ENCODE measurements at regions not wholly inside any gene's neighbourhood (a gene's known extent, or its start where the extent isn't known, plus 50 kb on each side); places are given as distances from the start of the nearest gene placed in this dataset.
"Not testable (repeated sequence)": the region's sequence is repeated elsewhere in the genome, so short reads cannot be mapped to it uniquely, and the experiment has no call there.

GRCh38 chr5:96293966-96294883, 138.8 kb downstream of the PCSK1 start:
- 54% methylated on average over 2 of the region's 2 CpGs for WGBS (ENCODE audit: missing lambda C conversion rate)
- ATAC-seq, result peak in 1 of 2 experiments; percentile 38; a peak in 1 of 6 replicates
- Histone ChIP-seq H3K4me3 (no peak overlapping the region), H3K4me1 (peaks cover 33% of the 10 kb centered on the region), H3K27ac (peak overlapping the region; percentile 17 to 25; a peak in 2 of 6 replicates), H3K9me3 (0 out of 3 replicates have a peak, but pooled peaks cover 5% of the 10 kb centered on the region), H3K4me2 (peak overlapping the region; percentile 9; the same call in 2 of the 3 replicates)
- DNase-seq (ENCODE audit: low read depth in 1 of 2, low spot score in 1 of 2), result no peak
- CTCF ChIA-PET, result interaction anchor here (0.5 to 1.6 kb wide), 4 partner anchors 9 to 42 kb away, joined by 3 to 5 read pairs (median 4); no protein-coding TSS in a partner anchor
- FAIRE-seq, result no peak
- POLR2A ChIA-PET, result no interaction called here
- no peak for TF ChIP-seq HEYL (CRISPR knock-in tag; IDR thresholded peaks at IDR 0.05)
- no peak for TF ChIP-seq FOSL2 (IDR thresholded peaks at IDR 0.05)
- peak; percentile 30; the same call in 1 of the 2 replicates for TF ChIP-seq FOSL2 (CRISPR knock-in tag; IDR thresholded peaks at IDR 0.05)

DNA sequence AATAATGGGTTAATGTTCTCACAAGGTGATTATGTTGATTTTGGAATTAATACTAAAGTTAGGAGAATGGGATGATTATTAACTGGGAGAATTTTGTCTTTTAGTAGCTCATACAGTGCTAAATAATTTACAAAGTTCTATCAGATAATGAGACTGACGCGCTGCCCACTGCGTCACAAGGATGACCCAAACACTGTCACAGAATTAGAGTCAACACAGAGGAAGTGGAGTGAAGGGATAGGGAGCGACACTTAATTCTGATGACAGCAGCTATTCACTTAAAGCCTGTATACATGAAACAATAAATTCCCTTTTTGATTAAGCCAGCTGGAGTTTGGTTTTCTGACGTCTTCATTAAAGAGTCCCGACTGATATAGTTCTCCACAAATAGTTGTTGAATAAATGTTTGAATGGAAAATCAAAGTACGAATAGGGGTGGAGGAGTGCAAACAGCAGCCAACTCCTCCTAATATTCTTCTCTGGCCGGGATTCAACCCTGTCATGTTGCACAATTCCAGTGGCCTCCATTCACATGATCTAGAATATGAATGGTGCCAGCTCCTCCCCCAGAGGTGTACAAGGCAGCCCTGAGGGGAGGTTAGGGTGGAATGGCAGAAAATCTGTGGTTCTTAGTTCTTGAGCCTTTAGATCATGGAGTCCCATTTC, 140.3 kb downstream of the PCSK1 start:
- WGBS (ENCODE audit: missing lambda C conversion rate), result 91% methylated on average over 8 of the region's 8 CpGs
- Histone ChIP-seq H3K4me1 (peaks cover 38% of the 10 kb centered on the region), H3K9me3 (0 out of 3 replicates have a peak, but pooled peaks cover 5% of the 10 kb centered on the region), H3K27ac (0 out of 6 replicates have a peak overlapping the region, but pooled peaks of 1 of the 2 experiments have one; percentile 27), H3K4me3 (no peak overlapping the region), H3K4me2 (no peak overlapping the region)
- ATAC-seq (no peak), FAIRE-seq (no peak), DNase-seq (ENCODE audit: low read depth in 1 of 2, low spot score in 1 of 2) (no peak)
- TF ChIP-seq CEBPB (IDR thresholded peaks at IDR 0.05) (peak; percentile 9 to 51; a peak in 2 of 4 replicates), MYC (IDR thresholded peaks at IDR 0.05; ENCODE audit: borderline replicate concordance, low read length) (no peak), SREBF2 (IDR thresholded peaks at IDR 0.05) (no peak)
- ChIA-PET CTCF (interaction anchor here (1.1 to 2.6 kb wide), 2 partner anchors 43 kb away, joined by 4 to 10 read pairs; no protein-coding TSS in a partner anchor), POLR2A (no interaction called here)

- peaks cover 22% of the 10 kb centered on the region for H3K4me1 ChIP-seq
- CTCF ChIA-PET, result not testable (repeated sequence)
These were observed 143.8 kb downstream of the PCSK1 start for GRCh38 chr5:96289287-96289686.

DNA sequence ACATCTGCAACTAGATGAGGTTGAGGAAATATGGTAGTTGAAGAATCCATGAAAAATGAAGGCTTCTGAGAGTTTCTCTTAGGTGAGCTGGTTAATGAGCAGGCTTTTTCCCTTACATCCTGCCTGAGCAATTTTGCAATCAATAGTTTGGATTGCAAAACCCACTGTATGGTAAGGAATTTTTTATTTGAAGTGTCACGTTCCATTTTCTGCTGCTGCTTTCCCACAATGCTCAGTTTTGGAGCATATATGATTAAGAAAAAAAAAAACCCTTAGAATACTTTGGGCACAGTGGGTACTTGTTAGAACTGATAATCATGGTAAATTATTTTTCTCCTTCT, 144.2 kb downstream of the PCSK1 start:
- ChIA-PET POLR2A (no interaction called here), CTCF (no interaction called here)
- TF ChIP-seq, protein P1, sequence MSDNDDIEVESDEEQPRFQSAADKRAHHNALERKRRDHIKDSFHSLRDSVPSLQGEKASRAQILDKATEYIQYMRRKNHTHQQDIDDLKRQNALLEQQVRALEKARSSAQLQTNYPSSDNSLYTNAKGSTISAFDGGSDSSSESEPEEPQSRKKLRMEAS (IDR thresholded peaks at IDR 0.05), result no peak
- TF ChIP-seq CEBPB (IDR thresholded peaks at IDR 0.05), result peak; percentile 84 to 88
- TF ChIP-seq CBX8 (IDR thresholded peaks at IDR 0.05), result no peak
- TF ChIP-seq NR3C1 (IDR thresholded peaks at IDR 0.05), result no peak
- TF ChIP-seq GATA3 (IDR thresholded peaks at IDR 0.05; ENCODE audit: borderline replicate concordance), result no peak
- no peak for TF ChIP-seq HOXA7 (CRISPR knock-in tag; IDR thresholded peaks at IDR 0.05)
- no peak for TF ChIP-seq EHF (CRISPR knock-in tag; IDR thresholded peaks at IDR 0.05)
- TF ChIP-seq, protein P2, sequence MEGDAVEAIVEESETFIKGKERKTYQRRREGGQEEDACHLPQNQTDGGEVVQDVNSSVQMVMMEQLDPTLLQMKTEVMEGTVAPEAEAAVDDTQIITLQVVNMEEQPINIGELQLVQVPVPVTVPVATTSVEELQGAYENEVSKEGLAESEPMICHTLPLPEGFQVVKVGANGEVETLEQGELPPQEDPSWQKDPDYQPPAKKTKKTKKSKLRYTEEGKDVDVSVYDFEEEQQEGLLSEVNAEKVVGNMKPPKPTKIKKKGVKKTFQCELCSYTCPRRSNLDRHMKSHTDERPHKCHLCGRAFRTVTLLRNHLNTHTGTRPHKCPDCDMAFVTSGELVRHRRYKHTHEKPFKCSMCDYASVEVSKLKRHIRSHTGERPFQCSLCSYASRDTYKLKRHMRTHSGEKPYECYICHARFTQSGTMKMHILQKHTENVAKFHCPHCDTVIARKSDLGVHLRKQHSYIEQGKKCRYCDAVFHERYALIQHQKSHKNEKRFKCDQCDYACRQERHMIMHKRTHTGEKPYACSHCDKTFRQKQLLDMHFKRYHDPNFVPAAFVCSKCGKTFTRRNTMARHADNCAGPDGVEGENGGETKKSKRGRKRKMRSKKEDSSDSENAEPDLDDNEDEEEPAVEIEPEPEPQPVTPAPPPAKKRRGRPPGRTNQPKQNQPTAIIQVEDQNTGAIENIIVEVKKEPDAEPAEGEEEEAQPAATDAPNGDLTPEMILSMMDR (IDR thresholded peaks at IDR 0.05), result no peak
- TF ChIP-seq USF2 (IDR thresholded peaks at IDR 0.05), result no peak
- TF ChIP-seq, protein P3, sequence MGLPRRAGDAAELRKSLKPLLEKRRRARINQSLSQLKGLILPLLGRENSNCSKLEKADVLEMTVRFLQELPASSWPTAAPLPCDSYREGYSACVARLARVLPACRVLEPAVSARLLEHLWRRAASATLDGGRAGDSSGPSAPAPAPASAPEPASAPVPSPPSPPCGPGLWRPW (IDR thresholded peaks at IDR 0.05), result 0 out of 2 replicates have a peak, but pooled peaks have one; percentile 52
- no peak for TF ChIP-seq FOXS1 (CRISPR knock-in tag; IDR thresholded peaks at IDR 0.05)
- no peak for TF ChIP-seq PHF8 (IDR thresholded peaks at IDR 0.05; ENCODE audit: borderline replicate concordance, low read depth)
- no peak for TF ChIP-seq MYC (IDR thresholded peaks at IDR 0.05; ENCODE audit: borderline replicate concordance, low read length)
- TF ChIP-seq HDAC2 (IDR thresholded peaks at IDR 0.05), result no peak
- no peak for TF ChIP-seq CHD4 (IDR thresholded peaks at IDR 0.05; ENCODE audit: borderline replicate concordance)
- WGBS (ENCODE audit: missing lambda C conversion rate), result 39% methylated on average over 1 of the region's 1 CpG
- DNase-seq (ENCODE audit: low read depth in 1 of 2, low spot score in 1 of 2) (no peak), ATAC-seq (no peak), FAIRE-seq (no peak)
- H3K4me3 ChIP-seq, result no peak overlapping the region
- H3K9me3 ChIP-seq, result 0 out of 3 replicates have a peak, but pooled peaks cover 5% of the 10 kb centered on the region
- peak overlapping the region; percentile 6; the same call in 1 of the 3 replicates for H3K4me2 ChIP-seq
- peaks cover 17% of the 10 kb centered on the region for H3K4me1 ChIP-seq
- H3K27ac ChIP-seq, result 0 out of 6 replicates have a peak overlapping the region, but pooled peaks have one; percentile 4 to 22

More at GRCh38 chr5:96289287-96289686, 143.8 kb downstream of the PCSK1 start:
- H3K9me3 ChIP-seq; FAIRE-seq; POLR2A ChIA-PET; ATAC-seq; H3K4me3 ChIP-seq; H3K4me2 ChIP-seq; DNase-seq (ENCODE audit: low read depth in 1 of 2, low spot score in 1 of 2): not testable (repeated sequence)
- 76% methylated on average over 5 of the region's 5 CpGs for WGBS (ENCODE audit: missing lambda C conversion rate)
- H3K27ac ChIP-seq, result peak overlapping the region in 1 of 2 experiments; percentile 60; a peak in 1 of 6 replicates

All from A549 (cell line).